ENCODE measurements at regions not wholly inside any gene's neighbourhood (a gene's known extent, or its start where the extent isn't known, plus 50 kb on each side); places are given as distances from the start of the nearest gene placed in this dataset.

DNA sequence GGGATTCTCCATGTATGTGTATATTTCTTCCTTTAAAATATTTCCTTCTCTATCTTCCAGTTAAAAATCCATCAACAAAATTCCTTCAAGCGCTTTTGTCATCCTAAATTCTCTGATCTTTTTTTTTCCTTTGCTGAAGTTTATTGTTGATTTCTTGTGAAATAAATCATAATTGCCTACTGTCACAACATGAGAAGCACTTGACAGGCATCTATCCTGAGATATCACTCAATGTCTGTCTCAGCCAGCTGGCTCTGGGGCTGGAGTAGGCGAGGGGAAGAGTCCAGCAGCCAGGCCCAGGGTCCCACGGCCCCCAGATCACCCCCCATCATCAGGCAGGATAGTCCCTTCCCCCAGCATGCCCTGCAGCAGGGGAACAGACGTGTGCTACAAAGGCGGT lies 109.0 kb upstream of the TLE3 start:
- Histone ChIP-seq H3K27ac (ENCODE audit: low read length) (no peak overlapping the region), H3K27me3 (ENCODE audit: control insufficient read depth, insufficient read depth, low read length) (no peaks in the 10 kb centered on the region), H3K4me1 (ENCODE audit: control insufficient read depth, insufficient read depth, low read length) (no peaks in the 10 kb centered on the region), H3K4me3 (ENCODE audit: low read length) (no peak overlapping the region), H3K36me3 (ENCODE audit: control insufficient read depth, insufficient read depth, low read length) (no peaks in the 10 kb centered on the region), H3K9me3 (ENCODE audit: control insufficient read depth, insufficient read depth, low read length) (no peaks in the 10 kb centered on the region)
- TF ChIP-seq, protein P1, sequence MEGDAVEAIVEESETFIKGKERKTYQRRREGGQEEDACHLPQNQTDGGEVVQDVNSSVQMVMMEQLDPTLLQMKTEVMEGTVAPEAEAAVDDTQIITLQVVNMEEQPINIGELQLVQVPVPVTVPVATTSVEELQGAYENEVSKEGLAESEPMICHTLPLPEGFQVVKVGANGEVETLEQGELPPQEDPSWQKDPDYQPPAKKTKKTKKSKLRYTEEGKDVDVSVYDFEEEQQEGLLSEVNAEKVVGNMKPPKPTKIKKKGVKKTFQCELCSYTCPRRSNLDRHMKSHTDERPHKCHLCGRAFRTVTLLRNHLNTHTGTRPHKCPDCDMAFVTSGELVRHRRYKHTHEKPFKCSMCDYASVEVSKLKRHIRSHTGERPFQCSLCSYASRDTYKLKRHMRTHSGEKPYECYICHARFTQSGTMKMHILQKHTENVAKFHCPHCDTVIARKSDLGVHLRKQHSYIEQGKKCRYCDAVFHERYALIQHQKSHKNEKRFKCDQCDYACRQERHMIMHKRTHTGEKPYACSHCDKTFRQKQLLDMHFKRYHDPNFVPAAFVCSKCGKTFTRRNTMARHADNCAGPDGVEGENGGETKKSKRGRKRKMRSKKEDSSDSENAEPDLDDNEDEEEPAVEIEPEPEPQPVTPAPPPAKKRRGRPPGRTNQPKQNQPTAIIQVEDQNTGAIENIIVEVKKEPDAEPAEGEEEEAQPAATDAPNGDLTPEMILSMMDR (IDR thresholded peaks at IDR 0.05) = no peak
- 90% methylated on average over 4 of the region's 5 CpGs for WGBS (ENCODE audit: insufficient coverage)
- peaks cover 28 to 79% of the 10 kb centered on the region in 2 donors for H3K27me3 Mint-ChIP-seq (ENCODE audit: low read depth in 2 of 2)
- no peak for ATAC-seq
- intact Hi-C loops (cut with micrococcal nuclease) = no loop called here
- H3K9me3 Mint-ChIP-seq = no peaks in the 10 kb centered on the region
- no peaks in the 10 kb centered on the region for H3K36me3 Mint-ChIP-seq
- no peaks in the 10 kb centered on the region for H3K4me1 Mint-ChIP-seq
- H3K4me3 Mint-ChIP-seq = no peak overlapping the region
- no peak overlapping the region for H3K27ac Mint-ChIP-seq
- DNase-seq = no peak

DNA sequence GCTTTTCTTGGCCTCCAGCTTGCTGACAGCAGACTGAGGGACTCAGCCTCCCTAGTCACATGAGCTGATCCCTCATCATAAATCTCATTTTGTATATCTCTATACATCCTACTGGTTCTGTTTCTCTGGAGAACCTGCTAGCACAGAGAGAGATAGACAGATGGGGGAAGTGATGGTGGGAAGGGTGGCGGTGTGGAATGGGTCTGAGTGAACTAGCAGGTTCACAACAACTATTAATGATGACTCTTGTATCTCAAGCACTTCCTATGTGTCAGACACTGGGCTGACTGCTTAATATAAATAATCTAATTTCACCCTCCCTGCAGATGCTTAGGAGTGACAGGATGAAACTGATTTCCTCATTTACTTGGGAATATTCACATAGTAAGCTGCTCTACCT lies 106.9 kb upstream of the TLE3 start:
- H3K9me3 Mint-ChIP-seq = no peaks in the 10 kb centered on the region
- TF ChIP-seq, protein P1 (IDR thresholded peaks at IDR 0.05) = no peak
- Histone ChIP-seq H3K9me3 (ENCODE audit: control insufficient read depth, insufficient read depth, low read length) (no peaks in the 10 kb centered on the region), H3K4me1 (ENCODE audit: control insufficient read depth, insufficient read depth, low read length) (no peaks in the 10 kb centered on the region), H3K4me3 (ENCODE audit: low read length) (no peak overlapping the region), H3K27ac (ENCODE audit: low read length) (no peak overlapping the region), H3K36me3 (ENCODE audit: control insufficient read depth, insufficient read depth, low read length) (no peaks in the 10 kb centered on the region), H3K27me3 (ENCODE audit: control insufficient read depth, insufficient read depth, low read length) (no peaks in the 10 kb centered on the region)
- intact Hi-C loops (cut with micrococcal nuclease) = no loop called here
- WGBS (ENCODE audit: insufficient coverage) = no CpG with 5 or more reads among the region's 1 CpG
- H3K27ac Mint-ChIP-seq = no peak overlapping the region
- no peak overlapping the region for H3K4me3 Mint-ChIP-seq
- ATAC-seq (no peak), DNase-seq (no peak)
- peaks cover 26 to 82% of the 10 kb centered on the region in 2 donors for H3K27me3 Mint-ChIP-seq (ENCODE audit: low read depth in 2 of 2)
- H3K36me3 Mint-ChIP-seq = no peaks in the 10 kb centered on the region
- H3K4me1 Mint-ChIP-seq = peaks cover 0 to 6% of the 10 kb centered on the region in 2 donors

DNA sequence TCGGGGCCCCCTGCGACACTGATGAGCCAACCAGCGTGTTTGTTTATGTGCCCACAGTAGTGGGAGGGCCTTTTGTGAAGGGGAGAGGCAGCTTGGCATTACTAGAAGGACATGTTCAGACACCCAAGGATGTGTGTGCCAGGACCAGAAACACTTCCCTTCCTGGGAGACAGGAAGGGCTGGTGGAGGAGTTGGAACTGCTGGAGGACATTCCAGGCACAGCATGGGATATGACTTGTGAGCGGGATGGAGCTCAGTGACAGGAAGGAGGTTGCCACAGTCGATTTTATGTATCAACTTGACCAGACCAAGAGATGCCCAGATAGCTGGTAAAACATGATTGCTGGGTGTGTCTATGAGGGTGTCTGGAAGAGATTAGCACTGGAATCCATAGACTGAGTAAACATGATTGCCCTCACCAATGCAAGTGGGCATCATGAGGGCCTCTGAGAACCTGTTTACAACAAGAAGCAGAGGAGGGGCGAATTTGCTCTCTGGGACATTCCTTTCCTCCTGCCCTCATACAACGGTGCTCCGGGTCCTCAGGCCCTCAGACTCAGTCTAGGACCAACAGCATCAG lies 106.4 kb upstream of the TLE3 start:
- no peaks in the 10 kb centered on the region for H3K27me3 ChIP-seq (ENCODE audit: control insufficient read depth, insufficient read depth, low read length)
- H3K4me3 Mint-ChIP-seq = no peak overlapping the region

More for the DNA sequence above, 106.4 kb upstream of the TLE3 start:
- no peaks in the 10 kb centered on the region for H3K4me1 ChIP-seq (ENCODE audit: control insufficient read depth, insufficient read depth, low read length)
- no peak for ATAC-seq
- no peaks in the 10 kb centered on the region for H3K36me3 ChIP-seq (ENCODE audit: control insufficient read depth, insufficient read depth, low read length)
- WGBS (ENCODE audit: insufficient coverage) = 93% methylated on average over 8 of the region's 8 CpGs
- Mint-ChIP-seq H3K27ac (no peak overlapping the region), H3K9me3 (no peaks in the 10 kb centered on the region), H3K36me3 (no peaks in the 10 kb centered on the region), H3K4me1 (peaks cover 0 to 6% of the 10 kb centered on the region in 2 donors), H3K27me3 (ENCODE audit: low read depth in 2 of 2) (peaks cover 22 to 81% of the 10 kb centered on the region in 2 donors)
- no peaks in the 10 kb centered on the region for H3K9me3 ChIP-seq (ENCODE audit: control insufficient read depth, insufficient read depth, low read length)
- intact Hi-C loops (cut with micrococcal nuclease) = no loop called here
- no peak overlapping the region for H3K27ac ChIP-seq (ENCODE audit: low read length)
- H3K4me3 ChIP-seq (ENCODE audit: low read length) = no peak overlapping the region
- no peak for DNase-seq
- TF ChIP-seq, protein P1 (IDR thresholded peaks at IDR 0.05) = no peak
